A549 (cell line): ENCODE measurements at regions not wholly inside any gene's neighbourhood (a gene's known extent, or its start where the extent isn't known, plus 50 kb on each side); places are given as distances from the start of the nearest gene placed in this dataset.

Source experiments
- ATAC-seq, 2 experiments: fragments of 200-7000 bp in 1 of 2; fragments of >200 bp in 1 of 2; cut with Nextera tagmentation in 1 of 2; cut with Tn5 transposase in 1 of 2; 3 replicates each; pipeline versions ENCODE4 v1.8.0 to v1.9.1; 2018 to 2020; ENCODE audit warnings: mild to moderate bottlenecking in 1 of 2, moderate library complexity in 1 of 2
- CTCF ChIA-PET: fragments of 300-600 bp; sonication (Branson Sonifier 250); formaldehyde crosslinking; extraction: SDS; loops from one replicate; lab custom pipeline; 2021; ENCODE audit warnings: antibody characterized with exemption, inconsistent platforms; lab: Yijun Ruan, JAX
- POLR2A ChIA-PET: fragments of 350-600 bp; formaldehyde crosslinking; extraction: SDS; loops from one replicate; lab custom pipeline; 2021; ENCODE audit warnings: antibody characterized with exemption, inconsistent platforms; lab: Yijun Ruan, JAX
- DNase-seq, 2 experiments: peaks; one replicate each; pipeline versions ENCODE4 v3.0.0 to v3.0.0-alpha.2; 2011 to 2016; ENCODE audit warnings: low read depth in 1 of 2, low spot score in 1 of 2
- FAIRE-seq: peaks from 2 replicates; lab custom pipeline; 2011; peaks lifted over from hg19 to GRCh38; lab: Jason Lieb, UNC
- H3K27ac ChIP-seq, 2 experiments: fragments of >200 bp; sonication (Bioruptor Twin); formaldehyde crosslinking; 3 replicates each; pipeline ENCODE4 v1.5.1; 2016 to 2017
- H3K4me1 ChIP-seq: fragments of >200 bp; sonication (Bioruptor Twin); formaldehyde crosslinking; 3 replicates; pipeline ENCODE4 v1.6.1; 2016
- H3K4me2 ChIP-seq: fragments of >200 bp; sonication (Bioruptor Twin); formaldehyde crosslinking; 3 replicates; pipeline ENCODE4 v1.6.1; 2016
- H3K4me3 ChIP-seq: fragments of >200 bp; sonication (Bioruptor Twin); formaldehyde crosslinking; 3 replicates; pipeline ENCODE4 v1.5.1; 2016
- H3K9me3 ChIP-seq: fragments of >200 bp; sonication (Bioruptor Twin); formaldehyde crosslinking; 3 replicates; pipeline ENCODE4 v1.6.1; 2016
- CBX8 ChIP-seq: fragments of 200-600 bp; sonication (generic); IDR thresholded peaks from 2 replicates; pipeline ENCODE4 v1.6.1; 2016
- CEBPB ChIP-seq, 2 experiments: fragments of >200 bp in 1 of 2; sonication (Bioruptor Twin) in 1 of 2; formaldehyde crosslinking in 1 of 2; IDR thresholded peaks; 2 replicates each; pipeline ENCODE4 v1.6.1; 2012 to 2016
- CHD2 ChIP-seq: fragments of 150-350 bp; IDR thresholded peaks from 2 replicates; pipeline ENCODE4 v1.6.1; 2014; ENCODE audit warnings: low read length; ENCODE audit not compliant: partially characterized antibody
- CTCF ChIP-seq: fragments of >200 bp; sonication (Bioruptor Twin); formaldehyde crosslinking; IDR thresholded peaks from 3 replicates; pipeline ENCODE4 v1.5.1; 2016
- EP300 ChIP-seq, 2 experiments: fragments of >200 bp; sonication (Bioruptor Twin); formaldehyde crosslinking; IDR thresholded peaks; 2 replicates in 1 of 2; 3 replicates in 1 of 2; pipeline ENCODE4 v1.6.1; 2016 to 2017
- FOSB ChIP-seq: fragments of 250-450 bp; sonication (Bioruptor Pico); IDR thresholded peaks from 2 replicates; pipeline ENCODE4 v1.5.0; 2020; ENCODE audit warnings: mild to moderate bottlenecking, moderate library complexity
- HDAC2 ChIP-seq: fragments of 200-600 bp; sonication (generic); IDR thresholded peaks from 2 replicates; pipeline ENCODE4 v1.6.1; 2016
- HMGXB4 ChIP-seq: fragments of 250-450 bp; sonication (Bioruptor Pico); IDR thresholded peaks from 2 replicates; pipeline ENCODE4 v1.5.0; 2021; ENCODE audit warnings: mild to moderate bottlenecking, moderate library complexity, borderline replicate concordance
- JUNB ChIP-seq: fragments of >200 bp; sonication (Bioruptor Twin); formaldehyde crosslinking; IDR thresholded peaks from 2 replicates; pipeline ENCODE4 v1.6.1; 2016
- KDM5A ChIP-seq: fragments of 200-600 bp; sonication (generic); IDR thresholded peaks from 2 replicates; pipeline ENCODE4 v1.6.1; 2016; ENCODE audit warnings: antibody characterized with exemption, mild to moderate bottlenecking
- MAZ ChIP-seq: fragments of 150-350 bp; IDR thresholded peaks from 2 replicates; pipeline ENCODE4 v1.6.1; 2014; ENCODE audit warnings: antibody characterized with exemption, low read depth, low read length, borderline replicate concordance
- MYC ChIP-seq: IDR thresholded peaks from 2 replicates; pipeline ENCODE4 v1.6.1; 2012; ENCODE audit warnings: mild to moderate bottlenecking, inconsistent platforms, low read length, improper control_type of control experiment, borderline replicate concordance
- NFE2L2 ChIP-seq: fragments of 150-350 bp; conservative IDR thresholded peaks from 2 replicates; pipeline ENCODE4 v1.6.1; 2014; ENCODE audit warnings: low read length
- PBX3 ChIP-seq: IDR thresholded peaks from 2 replicates; pipeline ENCODE4 v1.6.1; 2012
- POLR2A ChIP-seq: IDR thresholded peaks from 2 replicates; pipeline ENCODE4 v1.6.1; 2012; ENCODE audit warnings: mild to moderate bottlenecking, low read length
- RARB ChIP-seq: fragments of 250-450 bp; sonication (Bioruptor Pico); IDR thresholded peaks from 2 replicates; pipeline ENCODE4 v1.8.0; 2021; ENCODE audit warnings: mild to moderate bottlenecking, moderate library complexity
- REST ChIP-seq: fragments of 200-600 bp; sonication (generic); IDR thresholded peaks from 2 replicates; pipeline ENCODE4 v1.6.1; 2016; ENCODE audit warnings: antibody characterized with exemption, mild to moderate bottlenecking, moderate library complexity
- RFX5 ChIP-seq: fragments of 450-650 bp; IDR thresholded peaks from 2 replicates; pipeline ENCODE4 v1.7.1; 2014; ENCODE audit warnings: antibody characterized with exemption, mild to moderate bottlenecking, moderate library complexity
- RNF2 ChIP-seq: fragments of 200-600 bp; sonication (generic); IDR thresholded peaks from 2 replicates; pipeline ENCODE4 v1.6.1; 2016; ENCODE audit warnings: low read depth, mild to moderate bottlenecking, antibody characterized with exemption, moderate library complexity, borderline replicate concordance
- SMC3 ChIP-seq: fragments of >200 bp; sonication (Bioruptor Twin); formaldehyde crosslinking; IDR thresholded peaks from 3 replicates; pipeline ENCODE4 v1.6.1; 2018; ENCODE audit warnings: inconsistent platforms
- SREBF2 ChIP-seq: fragments of 450-650 bp; IDR thresholded peaks from 2 replicates; pipeline ENCODE4 v1.6.1; 2014; ENCODE audit warnings: mild to moderate bottlenecking, moderate library complexity
- TFCP2L1 ChIP-seq: fragments of 250-450 bp; sonication (Bioruptor Pico); IDR thresholded peaks from 2 replicates; pipeline ENCODE4 v1.5.0; 2021; ENCODE audit warnings: mild to moderate bottlenecking
- WGBS: methylation state at CpG from one replicate; pipeline ENCODE4 v1.1.6; 2017; ENCODE audit errors: missing lambda C conversion rate; 5-methylcytosine and 5-hydroxymethylcytosine counted together

- FAIRE-seq (no peak), DNase-seq (no peak), ATAC-seq (no peak)
- TF ChIP-seq MAZ (no peak), CHD2 (no peak), RNF2 (no peak), EP300 (IDR thresholded peaks at IDR 0.05) (no peak), FOSB (CRISPR knock-in tag) (no peak), TFCP2L1 (CRISPR knock-in tag) (no peak), HDAC2 (no peak), CBX8 (no peak), RARB (CRISPR knock-in tag) (no peak), CTCF (no peak), POLR2A (no peak)
- Histone ChIP-seq H3K4me1 (no peaks in the 10 kb centered on the region), H3K4me2 (no peak overlapping the region), H3K9me3 (no peaks in the 10 kb centered on the region), H3K4me3 (no peak overlapping the region), H3K27ac (no peak overlapping the region)
- ChIA-PET CTCF (interaction anchor here (1.3 kb wide), 1 partner anchor 12 kb away, joined by 3 read pairs; no protein-coding TSS in a partner anchor), POLR2A (no interaction called here)
- 1% methylated on average over 2 of the region's 2 CpGs for WGBS
These were observed 193.3 kb upstream of the GRIN3A start for GRCh38 chr9:101931756-101932155.

GRCh38 chr9:101930783-101931182, 192.3 kb upstream of the GRIN3A start:
- no peaks in the 10 kb centered on the region for H3K4me1 ChIP-seq
- no peak for ATAC-seq
- no peak overlapping the region for H3K4me3 ChIP-seq
- TF ChIP-seq SMC3 (no peak), RARB (CRISPR knock-in tag) (no peak), KDM5A (no peak), CEBPB (IDR thresholded peaks at IDR 0.05) (no peak), HMGXB4 (CRISPR knock-in tag) (no peak), REST (no peak), RNF2 (no peak), MYC (no peak), RFX5 (no peak), NFE2L2 (no peak), SREBF2 (no peak), HDAC2 (no peak), PBX3 (no peak), CBX8 (no peak), JUNB (no peak)
- FAIRE-seq: no peak
- POLR2A ChIA-PET: no interaction called here
- no peaks in the 10 kb centered on the region for H3K9me3 ChIP-seq
- DNase-seq: no peak
- H3K27ac ChIP-seq: no peak overlapping the region
- CTCF ChIA-PET: no interaction called here
- no peak overlapping the region for H3K4me2 ChIP-seq
